ENCODE measurements at regions not wholly inside any gene's neighbourhood (a gene's known extent, or its start where the extent isn't known, plus 50 kb on each side); places are given as distances from the start of the nearest gene placed in this dataset.

DNA sequence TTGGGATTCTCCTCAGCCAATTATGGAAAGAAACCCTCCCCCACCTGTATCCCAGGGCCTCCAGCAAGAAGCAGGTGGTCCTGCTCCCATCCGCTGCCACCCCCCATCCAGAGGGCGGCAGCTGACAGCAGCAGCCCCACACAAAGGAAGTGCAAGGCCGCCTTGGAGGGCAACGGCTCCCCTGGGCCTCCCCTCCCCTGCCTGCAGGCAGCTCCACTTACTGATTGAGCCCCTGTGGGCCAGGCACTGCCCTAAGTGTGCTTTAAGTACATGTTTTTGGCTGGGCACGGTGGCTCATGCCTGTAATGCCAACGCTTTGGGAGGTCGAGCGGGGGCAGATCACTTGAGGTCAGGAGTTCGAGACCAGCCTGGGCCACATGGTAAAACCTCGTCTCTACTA, 257.6 kb downstream of the PARN start:
- TF ChIP-seq CTCF (tag by site-specific recombination; IDR thresholded peaks at IDR 0.05), result no peak
- TF ChIP-seq ZNF140 (tag by site-specific recombination; IDR thresholded peaks at IDR 0.05), result no peak

Measured in HEK293 (cell line).